ENCODE measurements at regions not wholly inside any gene's neighbourhood (a gene's known extent, or its start where the extent isn't known, plus 50 kb on each side); places are given as distances from the start of the nearest gene placed in this dataset.
"Not testable (repeated sequence)": the region's sequence is repeated elsewhere in the genome, so short reads cannot be mapped to it uniquely, and the experiment has no call there.

DNA sequence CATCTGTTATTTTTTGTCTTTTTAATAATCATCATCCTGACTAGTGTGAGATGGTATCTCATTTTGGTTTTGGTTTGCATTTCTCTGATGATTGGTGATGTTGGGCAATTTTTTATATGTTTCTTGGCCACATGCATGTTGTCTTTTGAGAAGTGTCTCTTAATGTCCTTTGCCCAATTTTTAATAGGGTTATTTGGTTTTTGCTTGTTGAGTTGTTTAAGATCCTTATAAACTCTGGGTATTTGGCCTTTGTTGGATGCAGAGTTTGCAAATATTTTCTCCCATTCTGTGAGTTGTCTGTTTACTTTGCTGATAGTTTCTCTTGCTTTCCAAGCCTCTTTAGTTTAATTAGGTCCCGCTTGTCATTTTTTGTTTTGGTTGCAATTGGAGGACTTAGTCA, 152.1 kb upstream of the MED14 start:
- no peak for DNase-seq (ENCODE audit: low read depth in 3 of 3)

DNA sequence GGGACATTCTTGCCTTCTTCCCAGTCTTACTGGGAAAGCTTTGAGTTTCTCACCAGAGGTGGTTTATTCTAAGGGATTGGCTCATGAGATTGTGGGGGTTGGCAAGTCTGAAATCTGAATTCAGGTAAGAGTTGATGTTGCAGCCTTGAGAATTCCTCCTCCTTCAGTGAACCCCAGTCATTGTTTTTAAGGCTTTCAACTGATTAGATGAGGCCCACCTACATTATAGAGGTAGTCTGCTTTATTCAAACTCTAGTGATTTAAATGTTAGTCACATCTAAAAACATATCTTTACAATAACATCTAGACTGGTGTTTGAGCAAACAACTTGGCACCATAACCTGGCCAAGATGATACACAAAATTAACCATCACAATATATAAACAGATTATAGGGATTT, 156.5 kb upstream of the MED14 start:
- no peak for DNase-seq (ENCODE audit: low read depth in 3 of 3)

DNA sequence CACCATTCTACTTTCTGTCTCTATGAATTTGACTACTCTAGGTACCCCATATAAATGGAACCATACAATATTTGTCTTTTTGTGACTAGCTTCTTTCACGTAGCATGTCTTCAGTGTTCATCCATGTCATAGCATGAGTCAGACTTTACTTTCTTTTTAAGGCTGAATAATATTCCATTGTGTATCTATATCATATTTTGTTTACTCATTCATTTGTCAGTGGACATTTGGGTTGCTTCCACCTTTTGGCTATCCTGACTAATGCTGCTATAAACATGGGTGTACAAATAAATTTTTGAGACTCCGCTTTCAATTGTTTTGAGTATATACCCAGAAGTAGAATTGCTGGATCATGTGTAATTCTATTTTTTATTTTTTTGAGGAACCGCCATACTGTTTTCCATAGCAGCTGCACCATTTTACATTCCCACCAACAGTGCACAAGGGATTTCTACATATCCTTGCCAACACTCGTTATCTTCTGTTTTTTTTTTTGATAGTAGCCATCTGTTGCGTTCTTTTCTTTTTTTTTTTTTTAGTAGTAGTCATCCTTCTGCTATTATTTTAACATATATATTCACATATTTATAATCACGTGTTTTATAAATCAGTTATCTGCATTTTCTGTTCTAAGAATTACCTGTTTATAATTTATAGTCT, 158.0 kb upstream of the MED14 start:
- DNase-seq (ENCODE audit: low read depth in 3 of 3) = no peak

- no peak for DNase-seq (ENCODE audit: low read depth in 3 of 3)
Observed at GRCh38 chrX:40895246-40895645, 159.9 kb upstream of the MED14 start.

GRCh38 chrX:40897718-40898270, 162.5 kb upstream of the MED14 start:
- DNase-seq (ENCODE audit: low read depth in 3 of 3) = no peak

- DNase-seq (ENCODE audit: low read depth in 3 of 3) = not testable (repeated sequence)
Observed at GRCh38 chrX:40904739-40905138, 169.4 kb upstream of the MED14 start.

GRCh38 chrX:40908026-40908425, 172.7 kb upstream of the MED14 start:
- no peak for DNase-seq (ENCODE audit: low read depth in 3 of 3)

DNA sequence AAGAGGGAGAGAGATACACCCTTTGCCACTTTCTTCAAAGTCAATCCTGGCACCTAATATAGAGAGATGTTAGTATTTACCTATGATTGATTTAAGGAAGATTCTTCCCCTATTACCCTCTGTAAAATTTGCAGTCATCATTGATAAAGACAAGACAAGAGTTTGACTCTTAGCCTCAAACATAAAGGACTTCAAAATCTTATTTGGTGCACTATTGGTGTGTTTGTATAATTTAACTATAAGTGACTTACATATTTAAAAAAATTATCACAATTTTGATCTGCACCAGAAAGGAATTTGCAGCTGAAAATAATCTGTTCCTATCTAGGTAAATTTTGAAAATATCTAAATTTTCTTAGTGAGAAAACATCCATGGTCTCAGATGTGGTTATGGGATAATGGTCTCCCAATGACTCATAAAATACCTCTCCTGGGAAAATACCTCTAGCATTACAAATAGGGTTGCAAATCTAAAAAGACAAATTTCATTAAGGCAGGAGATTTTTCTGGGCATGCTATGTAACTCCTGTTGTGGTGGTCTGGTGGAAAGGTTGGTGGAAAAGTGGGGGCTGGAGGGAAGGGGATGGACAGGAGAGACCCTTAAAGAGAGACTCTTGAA, 173.6 kb upstream of the MED14 start:
- DNase-seq (ENCODE audit: low read depth in 3 of 3) = no peak

- DNase-seq (ENCODE audit: low read depth in 3 of 3) = no peak
Observed at GRCh38 chrX:40912166-40912565, 173.1 kb upstream of the USP9X start.

- no peak for DNase-seq (ENCODE audit: low read depth in 3 of 3)
Observed at GRCh38 chrX:40912576-40912975, 172.7 kb upstream of the USP9X start.

DNA sequence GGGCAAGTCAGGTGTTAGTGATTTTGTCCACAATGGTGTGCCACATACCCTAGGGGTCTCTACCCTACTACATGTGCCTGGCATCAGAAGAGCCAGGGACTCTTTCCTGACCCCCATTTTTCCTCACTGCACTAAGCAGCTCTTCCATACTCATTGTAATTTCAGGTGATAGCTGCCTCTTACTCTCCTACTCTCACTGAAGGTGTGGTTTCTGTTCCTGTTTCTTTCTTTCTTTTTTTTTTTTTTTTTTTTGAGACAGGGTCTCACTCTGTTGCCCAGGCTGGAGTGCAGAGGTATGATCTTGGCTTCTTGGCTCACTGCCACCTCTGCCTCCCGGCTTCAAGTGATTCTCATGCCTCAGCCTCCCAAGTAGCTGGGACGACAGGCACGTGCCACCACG, 164.9 kb upstream of the USP9X start:
- no peak for DNase-seq (ENCODE audit: low read depth in 3 of 3)

GRCh38 chrX:40922307-40922706, 162.9 kb upstream of the USP9X start:
- no peak for DNase-seq (ENCODE audit: low read depth in 3 of 3)

DNA sequence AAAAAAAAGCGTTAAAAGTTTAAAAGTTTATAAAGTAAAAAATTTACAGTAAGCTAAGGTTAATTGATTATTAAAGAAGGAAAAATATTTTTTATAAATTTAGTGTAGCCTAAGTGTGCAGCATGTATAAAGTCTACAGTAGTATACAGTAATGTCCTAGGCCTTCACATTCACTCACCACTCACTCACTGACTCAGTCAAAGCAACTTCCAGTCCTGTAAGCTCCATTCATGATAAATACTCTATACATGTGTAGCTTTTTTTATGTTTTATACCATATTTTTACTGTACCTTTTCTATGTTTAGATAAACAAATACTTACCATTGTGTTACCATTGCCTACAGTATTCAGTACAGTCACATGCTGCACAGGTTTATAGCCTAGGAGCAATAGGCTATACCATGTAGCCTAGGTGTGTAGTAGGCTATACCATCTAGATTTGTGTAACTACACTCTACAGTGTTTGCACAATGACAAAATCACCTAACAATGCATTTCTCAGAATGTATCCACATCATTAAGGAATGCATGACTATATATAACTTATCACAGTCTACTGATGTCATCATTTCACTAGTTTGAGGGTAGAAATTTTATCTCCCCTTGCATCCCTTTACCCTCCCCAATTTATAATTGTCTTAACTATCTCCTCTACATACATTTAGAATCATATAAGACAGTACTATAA, 158.4 kb upstream of the USP9X start:
- not testable (repeated sequence) for DNase-seq (ENCODE audit: low read depth in 3 of 3)

DNA sequence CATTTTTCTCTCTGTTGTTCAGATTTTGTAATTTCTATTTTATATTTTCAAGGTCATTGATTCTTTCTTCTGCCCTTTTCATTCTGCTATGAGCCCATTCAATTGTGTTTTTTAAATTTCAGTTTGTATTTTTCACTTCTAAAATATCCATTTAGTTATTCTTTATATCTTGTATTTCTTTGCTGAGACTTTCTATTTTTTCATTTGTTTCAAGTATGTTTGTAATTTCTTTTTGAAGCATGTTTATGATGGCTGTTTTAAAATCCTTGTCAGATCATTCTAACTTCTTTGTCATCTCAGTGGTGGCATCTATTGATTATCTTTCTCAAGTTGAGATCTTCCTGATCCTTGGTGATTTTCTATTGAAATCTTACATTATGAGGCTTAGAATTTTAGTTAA, 157.2 kb upstream of the USP9X start:
- DNase-seq (ENCODE audit: low read depth in 3 of 3) = no peak

DNA sequence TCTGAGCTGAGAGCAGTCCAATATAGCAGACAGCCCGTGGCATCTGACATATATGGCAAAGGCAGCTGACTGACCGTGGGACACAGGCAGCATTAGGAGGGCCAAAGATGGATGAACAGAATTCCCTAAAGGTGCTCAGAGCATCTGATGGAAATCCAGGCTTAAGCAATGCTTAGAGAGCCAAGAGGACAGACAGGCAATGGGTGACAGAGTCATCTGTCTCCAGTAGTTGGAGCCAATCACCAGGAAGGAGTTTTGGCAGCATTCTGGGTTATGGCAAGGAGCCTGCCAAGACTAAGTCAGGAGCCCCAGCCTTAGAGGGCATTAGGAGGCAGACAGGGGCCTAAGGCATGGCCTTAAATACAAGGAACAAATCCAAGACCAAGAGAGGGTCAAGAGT, 153.3 kb upstream of the USP9X start:
- DNase-seq (ENCODE audit: low read depth in 3 of 3) = no peak

DNA sequence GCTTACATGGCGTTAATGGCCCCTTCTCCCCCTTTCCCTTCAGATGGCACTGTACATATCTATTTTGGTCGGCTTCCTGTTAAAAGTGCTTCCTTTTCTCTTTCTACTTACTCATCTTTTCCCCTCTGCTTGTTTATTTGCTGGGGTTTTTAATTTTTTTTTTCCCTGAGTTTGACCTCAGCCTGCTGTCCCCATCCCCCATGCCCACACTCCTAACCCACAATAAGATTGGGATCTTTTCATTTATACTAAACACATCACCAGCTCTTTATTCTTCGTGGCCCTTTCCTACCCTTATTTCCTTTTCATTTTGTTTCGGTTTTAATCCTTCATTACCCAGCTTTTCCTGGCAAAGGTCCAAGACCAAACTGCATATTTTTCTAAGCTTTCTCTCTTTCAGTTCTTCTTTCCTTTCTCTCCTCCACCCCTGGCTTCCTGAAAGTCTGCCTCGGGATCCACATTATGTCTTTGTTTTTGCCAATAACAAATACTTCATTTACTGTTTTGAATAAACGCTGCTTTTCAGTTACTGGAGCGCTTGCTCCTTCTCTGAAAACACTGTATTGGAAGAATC, 152.0 kb upstream of the USP9X start:
- DNase-seq (ENCODE audit: low read depth in 3 of 3) = no peak

DNA sequence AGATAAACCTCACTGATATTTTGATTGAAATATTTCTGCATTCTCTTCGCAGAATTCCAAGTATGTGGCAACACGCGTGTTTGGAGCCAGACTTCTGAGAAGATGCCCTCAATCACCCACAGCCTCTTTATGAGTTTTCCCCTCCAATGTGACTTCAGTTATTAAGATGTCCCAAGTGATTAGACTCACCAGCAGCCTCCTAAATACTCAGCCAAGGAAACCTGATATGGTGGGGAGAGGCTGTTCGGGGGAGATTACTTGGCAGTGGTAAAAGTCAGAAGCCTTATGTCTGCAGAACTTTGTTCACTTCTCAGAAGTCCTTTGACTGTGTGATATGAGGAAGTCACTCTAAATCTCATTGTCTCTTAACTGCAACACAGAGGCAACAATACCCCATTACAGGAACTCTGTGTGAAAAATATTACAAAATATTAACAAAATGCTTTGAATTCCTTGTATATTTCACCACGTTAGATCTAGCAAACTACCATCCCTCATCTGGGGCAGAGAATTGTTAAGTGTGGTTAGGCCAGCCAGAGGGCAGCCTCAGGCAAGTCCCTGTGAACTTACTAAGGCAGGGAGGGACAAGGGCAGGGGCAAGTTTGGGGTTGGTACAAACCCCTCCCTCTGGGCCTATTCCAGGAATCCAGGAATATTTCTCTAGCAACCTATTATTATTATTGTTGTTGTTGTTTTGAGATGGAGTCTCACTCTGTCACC, 151.4 kb upstream of the USP9X start:
- no peak for DNase-seq (ENCODE audit: low read depth in 3 of 3)

DNA sequence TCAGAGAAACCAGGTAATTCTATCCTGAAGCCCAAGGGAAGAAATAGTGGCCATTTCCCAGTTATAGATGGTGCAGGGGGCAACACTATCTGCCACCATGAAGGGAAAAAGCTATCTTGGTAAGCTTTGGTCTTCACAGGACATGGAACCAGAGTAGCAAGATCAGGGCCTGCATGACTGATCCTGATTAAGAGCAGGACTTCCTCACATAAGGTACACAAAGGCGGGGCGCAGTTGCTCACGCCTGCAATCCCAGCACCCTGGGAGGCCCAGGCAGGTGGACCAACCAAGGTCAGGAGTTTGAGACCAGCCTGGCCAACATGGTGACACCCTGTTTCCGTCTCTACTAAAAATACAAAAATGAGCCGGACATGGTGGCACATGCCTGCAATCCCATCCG, 148.4 kb upstream of the USP9X start:
- DNase-seq (ENCODE audit: low read depth in 3 of 3) = no peak

DNA sequence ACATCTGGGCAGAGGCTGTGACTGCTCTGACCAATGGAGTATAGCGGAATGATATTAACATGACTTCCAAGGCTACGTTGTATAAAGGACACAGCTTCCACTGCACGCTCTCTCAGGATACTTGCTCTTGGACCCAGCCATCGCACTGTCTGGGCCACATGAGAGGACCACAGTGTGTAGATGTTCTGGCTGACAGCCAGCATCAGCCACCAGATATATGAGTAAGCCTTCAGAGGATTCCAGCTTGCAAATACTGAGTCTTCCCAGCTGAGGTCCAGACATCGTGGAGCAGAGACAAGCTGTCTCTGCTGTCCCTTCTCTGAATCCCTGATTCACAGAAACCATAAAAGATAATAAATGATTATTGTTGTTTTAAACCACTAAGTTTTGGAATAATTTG, 146.8 kb upstream of the USP9X start:
- DNase-seq (ENCODE audit: low read depth in 3 of 3) = no peak

DNA sequence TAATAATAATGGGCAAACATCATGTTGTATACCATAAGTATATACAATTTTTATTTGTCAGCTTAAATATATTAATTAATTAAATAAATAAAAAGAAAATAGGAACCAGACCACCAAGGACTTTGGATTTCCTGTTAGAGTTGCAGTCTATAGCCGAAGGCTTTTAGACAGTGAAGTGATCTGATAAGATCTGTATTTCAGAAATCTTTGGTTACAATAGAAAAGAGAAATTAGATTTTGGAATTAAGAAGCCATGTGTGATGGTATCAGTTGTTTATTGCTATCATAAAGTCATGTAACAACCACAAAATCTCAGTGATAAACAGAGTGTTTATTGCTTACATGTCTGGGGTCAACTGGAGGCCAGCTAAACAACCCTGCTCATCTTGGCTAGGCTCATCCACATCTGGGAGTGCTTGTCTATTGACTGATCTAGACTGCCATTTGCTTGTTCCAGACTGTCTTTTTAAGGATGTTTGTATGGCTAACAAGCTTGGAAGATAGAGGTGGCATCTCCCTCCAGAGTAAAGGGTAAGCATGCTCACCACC, 142.1 kb upstream of the USP9X start:
- no peak for DNase-seq (ENCODE audit: low read depth in 3 of 3)

DNA sequence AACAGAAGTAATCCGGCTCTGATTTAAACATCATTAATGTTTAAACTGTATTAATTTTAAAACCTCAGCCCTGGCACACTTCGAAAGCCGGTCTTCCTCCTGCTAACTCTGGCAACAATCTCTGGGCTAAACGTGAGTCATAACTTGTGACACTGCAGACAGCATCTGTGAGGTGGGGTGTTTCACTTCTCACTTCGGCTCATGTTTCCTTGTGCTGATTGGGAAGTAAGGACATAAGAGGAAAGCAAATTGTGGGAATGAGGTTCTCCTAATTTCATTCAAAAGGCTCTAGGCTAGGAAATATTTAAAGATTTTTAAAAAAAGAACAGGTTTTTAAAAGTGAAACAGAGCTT, 139.9 kb upstream of the USP9X start:
- DNase-seq (ENCODE audit: low read depth in 3 of 3) = no peak

DNA sequence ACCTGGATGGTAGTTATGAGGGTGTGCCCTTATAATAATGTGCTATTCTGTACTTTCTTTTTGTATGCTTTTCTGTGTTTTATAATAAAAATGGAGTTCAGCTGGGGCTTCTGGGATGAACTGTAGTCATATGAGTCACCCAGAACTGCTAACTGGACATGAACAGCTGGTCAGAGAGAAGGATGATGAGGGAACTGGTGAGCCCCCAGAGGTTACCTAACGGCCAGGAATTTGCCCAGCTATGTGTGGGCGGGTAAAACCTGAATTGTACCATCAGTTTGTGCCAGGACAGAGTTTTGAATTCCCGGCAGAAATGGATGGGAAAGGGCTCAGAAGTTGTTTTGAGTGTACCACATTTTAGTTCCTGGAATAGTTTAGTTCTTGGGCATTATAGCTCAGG, 138.0 kb upstream of the USP9X start:
- no peak for DNase-seq (ENCODE audit: low read depth in 3 of 3)
